Sigmoid colon (tissue), 4 donors: ENCODE measurements at regions not wholly inside any gene's neighbourhood (a gene's known extent, or its start where the extent isn't known, plus 50 kb on each side); places are given as distances from the start of the nearest gene placed in this dataset.

Experiments
- CTCF ChIP-seq, 4 experiments: fragments of 450-650 bp in 3 of 4; fragments of 200-600 bp in 1 of 4; IDR thresholded peaks; one replicate each; pipeline ENCODE4 v1.5.1; 2016 to 2019; ENCODE audit warnings: antibody characterized with exemption in 4 of 4, mild to moderate bottlenecking in 3 of 4, moderate library complexity in 2 of 4
- EP300 ChIP-seq, 4 donors: sonication (generic); formaldehyde crosslinking; IDR thresholded peaks; one replicate each; pipeline ENCODE4 v1.6.1; 2017; ENCODE audit warnings: antibody characterized with exemption in 4 of 4
- POLR2A ChIP-seq, 2 donors: fragments of 450-650 bp; IDR thresholded peaks; one replicate each; pipeline ENCODE4 v1.6.1; 2016; ENCODE audit warnings: antibody characterized with exemption in 2 of 2, mild to moderate bottlenecking in 2 of 2, moderate library complexity in 2 of 2
- POLR2AphosphoS5 ChIP-seq, 4 donors: sonication (generic); formaldehyde crosslinking; IDR thresholded peaks; one replicate each; pipeline ENCODE4 v1.6.1; 2017; ENCODE audit warnings: antibody characterized with exemption in 4 of 4

GRCh38 chr2:209208211-209208610 is 215.6 kb upstream of the MAP2 start:
- TF ChIP-seq CTCF (IDR thresholded peaks at IDR 0.05) (peak in 2 of 4 experiments; percentile 26 to 38), POLR2AphosphoS5 (IDR thresholded peaks at IDR 0.05) (no peak), POLR2A (IDR thresholded peaks at IDR 0.05) (no peak), EP300 (IDR thresholded peaks at IDR 0.05) (no peak)
